ENCODE measurements at regions not wholly inside any gene's neighbourhood (a gene's known extent, or its start where the extent isn't known, plus 50 kb on each side); places are given as distances from the start of the nearest gene placed in this dataset.
"Not testable (repeated sequence)": the region's sequence is repeated elsewhere in the genome, so short reads cannot be mapped to it uniquely, and the experiment has no call there.

- Mint-ChIP-seq H3K27ac (peak overlapping the region; percentile 83), H3K4me3 (peak overlapping the region; percentile 83)
- H4K20me1 ChIP-seq (ENCODE audit: control insufficient read depth, insufficient read depth, low read length, poor library complexity, severe bottlenecking); H3K4me1 Mint-ChIP-seq; H3K9me3 Mint-ChIP-seq (ENCODE audit: insufficient read depth); POLR2A ChIA-PET; CTCF ChIA-PET; H3K36me3 ChIP-seq (replicated peaks in 1 of 2; ENCODE audit: control extremely low read depth in 1 of 2, control insufficient read depth in 1 of 2, extremely low read depth in 1 of 2, insufficient read depth in 2 of 2, low read length in 1 of 2); H3K4me1 ChIP-seq (ENCODE audit: control insufficient read depth in 2 of 2, insufficient read depth in 2 of 2, low read length in 2 of 2); H3K79me2 ChIP-seq (ENCODE audit: control insufficient read depth, insufficient read depth, low read length); H3K27me3 ChIP-seq (replicated peaks in 1 of 4; ENCODE audit: control extremely low read depth in 1 of 4, control insufficient read depth in 3 of 4, insufficient read depth in 4 of 4, low read length in 3 of 4); H3K9me3 ChIP-seq (ENCODE audit: control extremely low read depth in 1 of 3, control insufficient read depth in 2 of 3, insufficient read depth in 1 of 3, low read length in 2 of 3); H3K27me3 Mint-ChIP-seq: not testable (repeated sequence)
- H3K4me3 ChIP-seq (ENCODE audit: control extremely low read depth in 1 of 5, extremely low read depth in 1 of 5, insufficient read depth in 1 of 5, low read depth in 2 of 5, low read length in 4 of 5): peak overlapping the region in 4 of 5 experiments; percentile 65 to 91 (median 75)
- intact Hi-C loops (cut with micrococcal nuclease): loop anchor here (5.0 kb wide), 1 partner anchor 133 kb away; no protein-coding TSS in a partner anchor
- H2AFZ ChIP-seq (ENCODE audit: insufficient read depth, low read depth, low read length, poor library complexity, severe bottlenecking): peak overlapping the region; percentile 94
- ATAC-seq (ENCODE audit: low read depth) (peak; percentile 92), DNase-seq (peak; percentile 91)
- under 1% methylated on average over 75 of the region's 107 CpGs for WGBS (ENCODE audit: insufficient coverage)
- H3K9ac ChIP-seq (ENCODE audit: low read length): peak overlapping the region; percentile 91
- peak overlapping the region; percentile 33 for H3K4me2 ChIP-seq (replicated peaks; ENCODE audit: low read depth, low read length, poor library complexity, severe bottlenecking)
- H3K27ac ChIP-seq (ENCODE audit: low read length in 2 of 2): peak overlapping the region; percentile 83
These were observed 81.8 kb upstream of the TNK2 start for GRCh38 chr3:195989921-195990840.

- peak overlapping the region in 1 of 2 donors; percentile 83 for H3K27ac ChIP-seq (ENCODE audit: low read length in 2 of 2)
- H3K9me3 ChIP-seq (ENCODE audit: control extremely low read depth in 1 of 3, control insufficient read depth in 2 of 3, insufficient read depth in 1 of 3, low read length in 2 of 3); H3K36me3 ChIP-seq (replicated peaks in 1 of 2; ENCODE audit: control extremely low read depth in 1 of 2, control insufficient read depth in 1 of 2, extremely low read depth in 1 of 2, insufficient read depth in 2 of 2, low read length in 1 of 2); H3K4me2 ChIP-seq (replicated peaks; ENCODE audit: low read depth, low read length, poor library complexity, severe bottlenecking); H3K27ac Mint-ChIP-seq; CTCF ChIA-PET; H3K4me1 Mint-ChIP-seq; H3K79me2 ChIP-seq (ENCODE audit: control insufficient read depth, insufficient read depth, low read length); H3K27me3 ChIP-seq (replicated peaks in 1 of 4; ENCODE audit: control extremely low read depth in 1 of 4, control insufficient read depth in 3 of 4, insufficient read depth in 4 of 4, low read length in 3 of 4); POLR2A ChIA-PET; H3K9me3 Mint-ChIP-seq (ENCODE audit: insufficient read depth); H4K20me1 ChIP-seq (ENCODE audit: control insufficient read depth, insufficient read depth, low read length, poor library complexity, severe bottlenecking); intact Hi-C loops (cut with micrococcal nuclease); H3K4me1 ChIP-seq (ENCODE audit: control insufficient read depth in 2 of 2, insufficient read depth in 2 of 2, low read length in 2 of 2); H3K27me3 Mint-ChIP-seq; H3K4me3 Mint-ChIP-seq: not testable (repeated sequence)
- ATAC-seq (ENCODE audit: low read depth) (peak; percentile 31), DNase-seq (peak; percentile 47)
- H3K4me3 ChIP-seq (ENCODE audit: control extremely low read depth in 1 of 5, extremely low read depth in 1 of 5, insufficient read depth in 1 of 5, low read depth in 2 of 5, low read length in 4 of 5): peak overlapping the region in 4 of 5 experiments; percentile 34 to 91 (median 56)
- WGBS (ENCODE audit: insufficient coverage): 2% methylated on average over 13 of the region's 46 CpGs
- peak overlapping the region; percentile 94 for H2AFZ ChIP-seq (ENCODE audit: insufficient read depth, low read depth, low read length, poor library complexity, severe bottlenecking)
- H3K9ac ChIP-seq (ENCODE audit: low read length): peak overlapping the region; percentile 91
These were observed 81.0 kb upstream of the TNK2 start for GRCh38 chr3:195989197-195989920.

DNA sequence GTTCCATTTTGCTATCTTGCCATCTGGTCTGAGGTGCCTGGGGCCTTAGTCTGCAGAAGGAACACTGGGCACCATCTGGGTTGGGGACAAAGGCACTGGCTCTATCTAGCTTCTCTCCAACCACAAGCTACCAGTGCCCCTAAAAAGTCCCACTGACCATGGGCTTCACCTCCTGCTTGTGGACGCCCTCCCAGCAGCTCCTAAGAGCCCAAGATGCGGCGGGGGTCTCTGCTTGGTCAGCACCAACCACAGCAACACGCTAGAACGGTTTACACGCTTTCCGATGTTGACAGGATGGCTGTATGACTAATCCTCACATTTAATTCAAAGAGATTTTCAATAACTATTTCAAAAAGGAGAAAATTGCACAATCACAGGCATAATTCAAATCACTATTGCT is 80.4 kb upstream of the TNK2 start:
- H3K4me1 Mint-ChIP-seq; H3K27ac Mint-ChIP-seq; H3K9me3 ChIP-seq (ENCODE audit: control extremely low read depth in 1 of 3, control insufficient read depth in 2 of 3, insufficient read depth in 1 of 3, low read length in 2 of 3); intact Hi-C loops (cut with micrococcal nuclease); ATAC-seq (ENCODE audit: low read depth); H3K9ac ChIP-seq (ENCODE audit: low read length); H3K79me2 ChIP-seq (ENCODE audit: control insufficient read depth, insufficient read depth, low read length); CTCF ChIA-PET; H4K20me1 ChIP-seq (ENCODE audit: control insufficient read depth, insufficient read depth, low read length, poor library complexity, severe bottlenecking); H2AFZ ChIP-seq (ENCODE audit: insufficient read depth, low read depth, low read length, poor library complexity, severe bottlenecking); DNase-seq; H3K27ac ChIP-seq (ENCODE audit: low read length in 2 of 2); H3K27me3 Mint-ChIP-seq; H3K36me3 ChIP-seq (replicated peaks in 1 of 2; ENCODE audit: control extremely low read depth in 1 of 2, control insufficient read depth in 1 of 2, extremely low read depth in 1 of 2, insufficient read depth in 2 of 2, low read length in 1 of 2); H3K4me3 Mint-ChIP-seq; H3K4me2 ChIP-seq (replicated peaks; ENCODE audit: low read depth, low read length, poor library complexity, severe bottlenecking); H3K9me3 Mint-ChIP-seq (ENCODE audit: insufficient read depth); H3K27me3 ChIP-seq (replicated peaks in 1 of 4; ENCODE audit: control extremely low read depth in 1 of 4, control insufficient read depth in 3 of 4, insufficient read depth in 4 of 4, low read length in 3 of 4); H3K4me3 ChIP-seq (ENCODE audit: control extremely low read depth in 1 of 5, extremely low read depth in 1 of 5, insufficient read depth in 1 of 5, low read depth in 2 of 5, low read length in 4 of 5); H3K4me1 ChIP-seq (ENCODE audit: control insufficient read depth in 2 of 2, insufficient read depth in 2 of 2, low read length in 2 of 2); POLR2A ChIA-PET: not testable (repeated sequence)
- WGBS (ENCODE audit: insufficient coverage): no CpG with 5 or more reads among the region's 7 CpGs

DNA sequence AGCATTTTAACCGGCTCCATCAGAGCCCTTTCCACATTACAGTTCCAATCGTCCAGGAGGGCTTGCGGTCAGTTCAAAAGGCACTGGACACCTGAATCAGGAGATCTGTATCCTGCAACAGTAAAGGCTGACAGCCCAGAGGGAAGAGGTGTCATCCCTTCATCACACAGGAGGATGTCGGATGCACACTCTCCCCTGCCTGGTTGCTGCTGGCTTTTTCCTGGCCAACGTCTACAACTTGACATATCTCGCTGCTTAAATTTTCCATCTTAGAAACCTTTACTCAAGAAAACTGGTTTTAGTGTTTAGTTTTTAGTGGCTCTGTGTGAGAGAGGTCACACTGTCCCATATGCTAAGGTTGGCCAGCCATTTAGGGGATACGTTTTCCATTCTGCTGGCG is 78.7 kb upstream of the TNK2 start:
- H3K4me1 Mint-ChIP-seq; H3K27ac ChIP-seq (ENCODE audit: low read length in 2 of 2); H3K27me3 ChIP-seq (replicated peaks in 1 of 4; ENCODE audit: control extremely low read depth in 1 of 4, control insufficient read depth in 3 of 4, insufficient read depth in 4 of 4, low read length in 3 of 4); H3K4me1 ChIP-seq (ENCODE audit: control insufficient read depth in 2 of 2, insufficient read depth in 2 of 2, low read length in 2 of 2); H2AFZ ChIP-seq (ENCODE audit: insufficient read depth, low read depth, low read length, poor library complexity, severe bottlenecking); DNase-seq; CTCF ChIA-PET; H3K9me3 Mint-ChIP-seq (ENCODE audit: insufficient read depth); H4K20me1 ChIP-seq (ENCODE audit: control insufficient read depth, insufficient read depth, low read length, poor library complexity, severe bottlenecking); H3K4me2 ChIP-seq (replicated peaks; ENCODE audit: low read depth, low read length, poor library complexity, severe bottlenecking); H3K27me3 Mint-ChIP-seq; H3K9me3 ChIP-seq (ENCODE audit: control extremely low read depth in 1 of 3, control insufficient read depth in 2 of 3, insufficient read depth in 1 of 3, low read length in 2 of 3); POLR2A ChIA-PET; H3K4me3 ChIP-seq (ENCODE audit: control extremely low read depth in 1 of 5, extremely low read depth in 1 of 5, insufficient read depth in 1 of 5, low read depth in 2 of 5, low read length in 4 of 5); H3K4me3 Mint-ChIP-seq; H3K9ac ChIP-seq (ENCODE audit: low read length); intact Hi-C loops (cut with micrococcal nuclease); H3K36me3 ChIP-seq (replicated peaks in 1 of 2; ENCODE audit: control extremely low read depth in 1 of 2, control insufficient read depth in 1 of 2, extremely low read depth in 1 of 2, insufficient read depth in 2 of 2, low read length in 1 of 2); ATAC-seq (ENCODE audit: low read depth); H3K27ac Mint-ChIP-seq; H3K79me2 ChIP-seq (ENCODE audit: control insufficient read depth, insufficient read depth, low read length): not testable (repeated sequence)
- WGBS (ENCODE audit: insufficient coverage): no CpG with 5 or more reads among the region's 8 CpGs

Measured in B cell (primary cell).